Stimulated activated CD8-positive, alpha-beta memory T cell treated with anti-CD3 and anti-CD28 coated beads, Interleukin-7, amount 100 ng/mL, for 4 hours (primary cell): ENCODE measurements at regions not wholly inside any gene's neighbourhood (a gene's known extent, or its start where the extent isn't known, plus 50 kb on each side); places are given as distances from the start of the nearest gene placed in this dataset.

Experiments used
- DNase-seq, 2 donors: peaks; one replicate each; pipeline ENCODE4 v3.0.0-alpha.2; 2020; ENCODE audit warnings: low read depth in 2 of 2

- no peak for DNase-seq
Observed at GRCh38 chr15:62691008-62691407, 351.5 kb upstream of the TPM1 start.

DNA sequence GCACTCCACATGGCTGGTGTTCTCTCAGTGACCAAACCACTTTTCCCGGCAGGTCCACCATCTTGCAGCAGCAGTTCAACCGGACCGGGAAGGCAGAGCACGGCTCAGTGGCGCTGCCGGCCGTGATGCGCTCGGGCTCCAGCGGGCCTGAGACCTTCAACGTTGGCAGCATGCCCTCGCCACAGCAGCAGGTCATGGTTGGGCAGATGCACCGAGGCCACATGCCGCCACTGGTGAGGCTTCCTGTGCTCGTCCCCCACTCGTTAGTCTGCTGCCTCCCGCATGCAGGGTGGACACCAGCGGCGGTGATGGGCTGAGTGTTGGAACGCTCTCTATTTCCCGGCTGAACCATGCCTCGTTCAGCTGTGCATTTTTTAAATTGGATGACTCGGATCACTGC lies 344.9 kb upstream of the TPM1 start:
- DNase-seq, result no peak

GRCh38 chr15:62698646-62699045 lies 343.9 kb upstream of the TPM1 start:
- DNase-seq, result no peak

- DNase-seq, result no peak
Observed at GRCh38 chr15:62706317-62706716, 336.2 kb upstream of the TPM1 start.

GRCh38 chr15:62708470-62708869 lies 334.1 kb upstream of the TPM1 start:
- DNase-seq, result no peak

DNA sequence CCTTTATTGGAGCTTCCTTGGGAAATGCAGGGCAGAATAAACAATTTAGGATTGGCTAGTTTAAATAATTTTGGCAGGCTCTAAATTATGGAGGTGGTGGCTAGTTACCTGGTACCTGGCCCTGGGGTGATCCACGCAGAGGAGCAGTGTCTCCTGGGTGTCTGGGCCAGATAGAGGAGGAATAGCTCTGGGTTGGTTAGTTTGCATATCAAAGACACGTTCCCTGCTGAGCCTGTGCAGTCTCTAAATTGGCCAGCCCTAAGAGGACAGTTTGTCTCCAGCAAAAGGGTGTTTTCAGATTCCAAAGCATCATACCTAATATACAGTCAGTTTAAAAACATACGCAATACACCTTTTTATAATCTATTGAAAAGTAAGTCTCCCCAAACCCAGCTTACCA lies 333.3 kb upstream of the TPM1 start:
- DNase-seq, result no peak

GRCh38 chr15:62711691-62712454 lies 330.7 kb upstream of the TPM1 start:
- DNase-seq, result no peak

GRCh38 chr15:62712455-62712839 lies 330.1 kb upstream of the TPM1 start:
- DNase-seq, result no peak

DNA sequence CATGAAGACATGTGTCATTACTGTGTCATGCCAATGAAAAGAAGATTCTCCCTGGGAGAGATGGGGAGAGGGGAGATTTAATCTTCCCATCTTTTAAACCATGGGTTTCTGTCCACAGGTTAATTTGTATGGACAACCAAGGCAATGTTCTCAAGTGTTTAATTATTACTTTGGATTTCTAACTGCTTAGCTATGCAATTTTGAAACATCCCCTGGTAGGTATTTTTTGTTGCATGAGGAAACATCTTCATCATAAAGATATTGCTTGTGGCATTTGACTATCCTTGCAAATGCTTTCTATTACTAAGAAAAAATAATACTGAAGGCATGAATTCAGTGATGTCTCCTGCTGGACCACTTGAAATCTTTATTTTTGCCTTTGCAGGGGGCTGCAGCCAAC lies 326.6 kb upstream of the TPM1 start:
- DNase-seq, result no peak

- no peak for DNase-seq
Observed at GRCh38 chr15:62717496-62717895, 325.1 kb upstream of the TPM1 start.

GRCh38 chr15:62719316-62719715 lies 323.2 kb upstream of the TPM1 start:
- no peak for DNase-seq

GRCh38 chr15:62722237-62722636 lies 320.3 kb upstream of the TPM1 start:
- DNase-seq, result no peak

DNA sequence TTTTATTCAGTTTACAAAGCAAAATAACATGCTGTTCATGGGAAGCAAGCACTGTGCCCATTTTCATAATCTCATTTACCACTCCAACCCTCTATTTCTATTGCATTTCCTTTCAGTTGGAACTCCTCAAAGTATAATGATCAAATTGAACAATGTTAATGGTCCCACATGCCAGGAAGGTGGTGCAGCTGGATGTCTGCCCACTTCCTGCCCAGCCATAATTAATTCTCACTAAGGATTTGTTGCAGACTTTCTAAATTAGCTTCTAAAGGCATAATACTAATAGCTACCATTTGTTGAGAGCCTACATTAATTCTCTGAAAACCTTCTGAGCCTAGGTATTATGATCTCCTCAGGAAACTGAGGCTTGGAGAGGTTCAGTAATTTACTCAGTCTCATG lies 316.1 kb upstream of the TPM1 start:
- no peak for DNase-seq

DNA sequence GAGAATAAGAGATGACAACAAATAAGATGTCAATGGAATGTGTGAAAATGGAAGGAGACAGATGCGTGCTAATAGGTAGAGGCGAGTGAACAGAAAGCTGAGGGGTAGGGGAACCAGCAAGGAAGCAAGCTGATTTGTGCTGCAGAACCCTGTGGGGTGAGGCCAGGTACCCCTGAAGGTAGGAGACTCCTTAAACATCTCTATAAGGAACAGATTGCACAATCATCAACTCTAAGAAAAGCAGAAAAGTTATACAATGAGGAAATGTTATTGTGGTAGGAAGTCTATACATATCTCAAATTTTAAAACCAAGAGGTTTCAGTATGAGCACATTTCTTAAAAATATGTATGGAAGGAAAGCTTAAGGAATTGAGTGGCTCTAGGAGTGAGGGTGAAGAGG lies 315.0 kb upstream of the TPM1 start:
- DNase-seq, result no peak

DNA sequence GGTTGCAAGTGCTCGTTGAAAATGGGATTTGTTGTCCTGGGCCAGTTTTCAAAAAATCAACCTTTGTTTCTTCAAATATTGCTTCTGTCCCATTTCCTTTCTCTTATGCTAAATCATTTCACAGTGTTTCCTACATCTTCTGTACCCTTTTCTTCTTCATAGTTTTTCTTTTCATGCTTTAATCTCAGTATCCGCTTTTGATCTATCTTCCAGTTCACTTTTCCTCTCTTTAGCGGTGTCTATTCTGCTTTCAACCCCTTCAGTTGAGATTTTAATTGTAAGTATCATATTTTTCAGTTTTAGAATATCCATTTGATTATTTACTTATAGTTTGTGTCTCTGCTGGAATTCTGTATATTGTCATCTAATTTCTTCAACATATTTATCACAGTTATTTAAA lies 311.7 kb upstream of the TPM1 start:
- DNase-seq, result no peak

- DNase-seq, result no peak
Observed at GRCh38 chr15:62732078-62732477, 310.5 kb upstream of the TPM1 start.

- no peak for DNase-seq
Observed at GRCh38 chr15:62734706-62735105, 307.8 kb upstream of the TPM1 start.

GRCh38 chr15:62736756-62737155 lies 305.8 kb upstream of the TPM1 start:
- no peak for DNase-seq

DNA sequence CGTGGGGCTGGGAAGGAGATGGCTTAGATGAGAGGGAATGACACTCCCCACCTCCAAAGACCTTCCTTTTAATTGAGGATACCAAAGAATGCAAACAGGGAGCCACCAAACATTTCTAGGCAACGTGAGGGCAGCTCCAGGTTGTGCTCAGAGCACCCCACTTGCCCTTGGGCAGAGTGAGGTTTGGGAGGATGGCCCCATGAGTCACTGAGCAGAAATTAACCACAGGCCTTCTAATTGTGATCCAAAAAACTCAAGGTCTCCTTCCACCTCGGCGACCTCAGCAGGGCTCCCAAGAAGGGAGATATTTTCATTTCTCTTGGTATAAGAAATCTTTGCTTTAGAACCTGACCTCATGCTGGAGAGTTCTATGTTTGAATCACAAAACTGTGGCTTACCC lies 305.0 kb upstream of the TPM1 start:
- no peak for DNase-seq

GRCh38 chr15:62739082-62739481 lies 303.5 kb upstream of the TPM1 start:
- DNase-seq, result no peak

- no peak for DNase-seq
Observed at GRCh38 chr15:62739507-62739906, 303.0 kb upstream of the TPM1 start.

- DNase-seq, result no peak
Observed at GRCh38 chr15:62740141-62741004, 302.2 kb upstream of the TPM1 start.

- DNase-seq, result no peak
Observed at GRCh38 chr15:62741106-62741505, 301.4 kb upstream of the TPM1 start.
